ENCODE measurements at regions not wholly inside any gene's neighbourhood (a gene's known extent, or its start where the extent isn't known, plus 50 kb on each side); places are given as distances from the start of the nearest gene placed in this dataset.
"Not testable (repeated sequence)": the region's sequence is repeated elsewhere in the genome, so short reads cannot be mapped to it uniquely, and the experiment has no call there.

GRCh38 chr5:131107128-131107527 is 57.9 kb downstream of the HINT1 start:
- no peak for DNase-seq

GRCh38 chr5:131104169-131104808 is 60.8 kb downstream of the HINT1 start:
- DNase-seq: no peak

GRCh38 chr5:131096774-131097710 is 68.0 kb downstream of the HINT1 start:
- no peak for DNase-seq

DNA sequence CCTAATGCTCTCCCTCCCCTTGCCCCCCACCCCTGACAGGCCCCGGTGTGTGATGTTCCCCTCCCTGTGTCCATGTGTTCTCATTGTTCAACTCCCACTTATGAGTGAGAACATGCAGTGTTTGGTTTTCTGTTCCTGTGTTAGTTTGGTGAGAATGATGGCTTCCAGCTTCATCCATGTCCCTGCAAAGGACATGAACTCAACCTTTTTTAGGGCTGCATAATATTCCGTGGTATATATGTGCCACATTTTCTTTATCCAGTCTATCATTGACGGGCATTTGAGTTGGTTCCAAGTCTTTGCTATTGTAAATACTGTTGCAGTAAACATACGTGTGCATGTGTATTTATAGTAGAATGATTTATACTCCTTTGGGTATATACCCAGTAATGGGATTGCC is 69.5 kb downstream of the HINT1 start:
- not testable (repeated sequence) for DNase-seq

GRCh38 chr5:131084436-131084835 is 80.6 kb downstream of the HINT1 start:
- DNase-seq: no peak

DNA sequence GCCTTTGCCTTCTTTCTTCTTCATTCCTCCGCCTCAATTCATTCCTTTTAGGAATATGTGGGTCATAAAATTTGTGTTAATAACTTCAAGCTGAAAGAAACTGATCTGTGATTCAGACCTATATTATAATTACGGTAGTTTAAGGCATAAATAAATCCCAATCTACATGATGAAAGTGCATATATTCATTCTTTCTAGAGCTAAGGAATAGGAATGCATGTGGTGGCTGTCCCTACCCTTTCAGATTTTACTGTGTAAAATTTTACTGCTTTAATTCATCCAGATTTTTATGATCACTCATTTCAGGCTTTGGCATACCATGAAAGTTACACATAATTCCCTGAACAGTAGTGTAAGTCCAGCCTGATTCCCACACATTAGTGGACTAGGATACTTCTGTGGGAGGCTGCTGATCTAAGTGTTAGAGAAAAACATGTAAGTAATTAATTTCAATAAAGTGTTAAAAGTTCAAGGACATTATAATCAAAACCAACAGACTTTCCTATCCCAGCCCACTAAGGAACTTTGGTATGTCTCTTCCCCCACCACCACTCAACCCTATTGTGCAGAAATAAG is 83.1 kb downstream of the HINT1 start:
- no peak for DNase-seq

DNA sequence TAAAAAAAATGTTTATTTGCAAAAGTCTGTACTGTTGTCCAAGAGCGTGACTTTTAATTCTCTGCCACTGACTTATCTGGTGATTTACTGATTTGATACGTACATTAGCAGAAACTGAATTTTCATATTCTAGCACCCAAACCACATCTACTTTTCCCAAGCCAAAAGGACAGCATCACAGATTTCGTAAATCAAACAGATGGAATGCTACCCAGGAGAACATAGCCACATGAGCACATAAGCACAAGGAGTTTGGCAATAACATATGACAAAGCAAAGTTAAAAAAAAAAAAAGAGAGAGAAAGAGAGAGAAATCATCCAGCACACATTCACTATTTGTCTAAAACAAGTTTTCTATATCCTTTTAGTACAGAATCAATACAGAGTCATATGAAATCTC is 83.7 kb downstream of the HINT1 start:
- no peak for DNase-seq

GRCh38 chr5:131079232-131079631 is 85.8 kb downstream of the HINT1 start:
- no peak for DNase-seq

GRCh38 chr5:131068893-131069643 is 96.0 kb downstream of the HINT1 start:
- DNase-seq: no peak

GRCh38 chr5:131068076-131068475 is 97.0 kb downstream of the HINT1 start:
- no peak for DNase-seq

GRCh38 chr5:131067636-131068035 is 97.4 kb downstream of the HINT1 start:
- DNase-seq: no peak

- no peak for DNase-seq
Measured at GRCh38 chr5:131064669-131065371, 100.2 kb downstream of the HINT1 start.

- no peak for DNase-seq
Measured at GRCh38 chr5:131042021-131042789, 122.9 kb downstream of the HINT1 start.

- DNase-seq: no peak
Measured at GRCh38 chr5:131023498-131023865, 141.6 kb downstream of the HINT1 start.

GRCh38 chr5:131022811-131023497 is 142.1 kb downstream of the HINT1 start:
- no peak for DNase-seq

DNA sequence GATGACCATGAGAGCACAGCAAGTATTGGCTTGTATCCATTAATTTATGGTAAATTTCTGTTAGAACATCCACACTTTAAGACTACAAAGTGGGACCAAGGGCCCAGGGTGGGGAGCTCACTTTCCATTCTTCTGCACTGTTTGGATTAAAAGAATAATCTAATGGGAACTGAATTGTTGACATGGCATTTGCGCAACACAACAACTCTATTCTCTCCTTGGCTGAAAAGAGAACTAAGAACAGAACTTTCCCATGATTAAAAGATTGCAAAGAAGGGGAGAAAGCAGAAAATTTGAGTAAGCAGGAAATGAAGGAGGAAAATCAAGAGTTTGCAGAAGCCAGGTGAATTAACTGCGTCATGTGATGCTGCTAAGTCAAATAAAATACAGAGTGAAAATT is 143.4 kb downstream of the HINT1 start:
- no peak for DNase-seq

DNA sequence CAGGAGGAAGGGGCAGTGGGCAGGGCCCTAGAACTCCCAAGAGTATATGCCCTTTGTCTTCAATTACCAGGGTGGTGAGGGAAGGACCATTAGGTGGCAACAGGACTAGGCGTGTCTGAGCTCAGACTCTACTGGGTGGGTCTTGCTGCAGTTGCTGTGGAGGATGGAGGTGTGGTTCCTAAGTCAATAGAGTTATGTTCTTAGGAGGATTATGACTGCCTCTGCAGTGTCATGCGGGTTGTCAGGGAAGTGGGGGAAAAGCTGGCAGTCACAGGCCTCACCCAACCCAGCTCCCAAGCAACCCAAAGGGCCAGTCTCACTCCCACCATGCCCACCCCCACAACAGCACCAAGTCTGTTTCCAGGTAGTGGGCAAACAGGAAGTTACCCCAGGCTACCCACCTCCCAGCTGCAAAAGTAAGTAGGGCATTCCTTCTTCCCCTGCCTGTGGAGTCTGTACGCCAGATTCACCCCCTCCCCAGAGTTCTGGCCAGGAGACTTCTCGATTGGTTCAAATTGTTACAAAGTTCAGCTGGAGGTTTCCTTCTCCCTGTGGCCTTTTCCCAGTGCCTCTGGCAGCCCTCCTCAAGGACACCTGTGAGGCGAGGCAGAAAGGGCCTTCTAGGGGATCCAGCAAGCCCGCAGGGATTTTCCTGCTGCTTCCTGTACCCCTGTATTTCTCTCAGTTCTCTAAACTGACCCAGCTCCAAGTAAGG is 145.3 kb downstream of the HINT1 start:
- no peak for DNase-seq

- DNase-seq: no peak
Measured at GRCh38 chr5:131019111-131019510, 145.9 kb downstream of the HINT1 start.

GRCh38 chr5:131008329-131008728 is 156.7 kb downstream of the HINT1 start:
- no peak for DNase-seq

- DNase-seq: no peak
Measured at GRCh38 chr5:131005963-131006684, 158.9 kb downstream of the HINT1 start.

Measured in NCI-H2081 treated with DMSO at 0.1 percent for 48 hours (cell line).